ENCODE measurements at regions not wholly inside any gene's neighbourhood (a gene's known extent, or its start where the extent isn't known, plus 50 kb on each side); places are given as distances from the start of the nearest gene placed in this dataset.

DNA sequence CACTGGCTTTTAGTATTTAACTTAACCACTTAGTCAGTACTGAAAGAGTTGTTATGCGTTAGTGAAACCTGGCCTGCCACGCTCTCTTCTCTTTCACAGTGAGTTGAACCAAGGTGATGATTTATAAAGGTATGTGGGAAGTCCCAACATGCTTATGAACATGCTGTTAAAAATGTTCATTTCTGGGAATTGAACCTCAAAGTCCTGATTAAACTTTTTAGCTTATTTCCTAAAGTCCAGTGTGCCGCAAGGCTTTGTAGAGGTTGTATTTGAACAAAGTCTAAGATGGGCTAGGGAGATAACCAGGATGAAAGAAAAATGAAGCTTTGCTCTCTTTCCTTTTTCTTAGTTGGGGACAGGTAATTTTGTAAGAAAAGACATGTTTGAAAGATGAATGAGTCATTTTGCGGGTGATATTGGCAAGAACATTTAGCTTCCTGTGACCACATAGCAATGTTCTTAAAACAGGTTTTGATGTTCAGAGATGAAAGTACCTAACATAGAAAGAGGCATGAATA lies 270.3 kb downstream of the DTHD1 start:
- TF ChIP-seq CTCF (IDR thresholded peaks at IDR 0.05; ENCODE audit: low read depth, low read length) (no peak), EZH2phosphoT487 (IDR thresholded peaks at IDR 0.05; ENCODE audit: low read depth) (no peak)
